T-cell (primary cell): ENCODE measurements at regions not wholly inside any gene's neighbourhood (a gene's known extent, or its start where the extent isn't known, plus 50 kb on each side); places are given as distances from the start of the nearest gene placed in this dataset.

Experiments used
- ATAC-seq, 4 experiments: fragments of 200-7000 bp in 3 of 4; fragments of 150-1000 bp in 1 of 4; cut with Tn5 transposase; replicated peaks in 1 of 4; 1 replicate in 3 of 4; 2 replicates in 1 of 4; pipeline ENCODE4 v1.10.0; 2021; ENCODE audit warnings: moderate library complexity in 3 of 4, mild to moderate bottlenecking in 2 of 4, moderate number of reproducible peaks in 1 of 4
- CTCF ChIA-PET, 2 donors: fragments of 300-600 bp; sonication (Branson Sonifier 250); formaldehyde crosslinking; loops; one replicate each; lab custom pipeline; 2022; ENCODE audit warnings: antibody characterized with exemption in 2 of 2; lab: Charles Lee
- POLR2A ChIA-PET, 2 donors: fragments of 300-600 bp; sonication (Branson Sonifier 250); formaldehyde crosslinking; loops; one replicate each; lab custom pipeline; 2022; ENCODE audit warnings: antibody characterized with exemption in 2 of 2; lab: Charles Lee
- DNase-seq, 35 experiments: peaks; one replicate each; pipeline versions ENCODE4 v3.0.0 to v3.0.0-alpha.2; 2013 to 2023
- H3K27ac ChIP-seq: one replicate; pipeline ENCODE4 v1.5.1; 2013; ENCODE audit warnings: low read length
- H3K27me3 ChIP-seq, 2 experiments: replicated peaks in 1 of 2; 1 replicate in 1 of 2; 2 replicates in 1 of 2; pipeline versions ENCODE4 v1.6.1 to v1.7.0; 2013; ENCODE audit warnings: low read length in 1 of 2, mixed read lengths in 1 of 2; ENCODE audit not compliant: control insufficient read depth in 2 of 2, insufficient read depth in 2 of 2; ENCODE audit errors: extremely low read depth in 1 of 2
- H3K36me3 ChIP-seq, 2 donors: 1 replicate in 1 of 2; 2 replicates in 1 of 2; pipeline versions ENCODE4 v1.6.1 to v1.7.0; 2013; ENCODE audit warnings: low read length in 1 of 2; ENCODE audit not compliant: control insufficient read depth in 2 of 2, insufficient read depth in 1 of 2; ENCODE audit errors: extremely low read depth in 1 of 2
- H3K4me1 ChIP-seq, 2 experiments: 1 replicate in 1 of 2; 2 replicates in 1 of 2; pipeline versions ENCODE4 v1.6.1 to v1.7.0; 2013; ENCODE audit warnings: low read length in 2 of 2, mixed read lengths in 1 of 2; ENCODE audit not compliant: insufficient read depth in 2 of 2, control insufficient read depth in 1 of 2; ENCODE audit errors: extremely low read depth in 1 of 2
- H3K4me3 ChIP-seq, 2 donors: 1 replicate in 1 of 2; 2 replicates in 1 of 2; pipeline versions ENCODE4 v1.5.1 to v1.7.0; 2013; ENCODE audit warnings: mild to moderate bottlenecking in 2 of 2, low read length in 1 of 2, moderate library complexity in 1 of 2; ENCODE audit not compliant: control insufficient read depth in 1 of 2; ENCODE audit errors: extremely low read depth in 1 of 2
- H3K9me3 ChIP-seq: 2 replicates; pipeline ENCODE4 v1.7.0; 2013
- H3K27ac Mint-ChIP-seq, 2 donors: one replicate each; pipeline ENCODE4 v1.8.0; 2020 to 2021; ENCODE audit warnings: mild to moderate bottlenecking in 2 of 2, mixed read lengths in 2 of 2
- H3K27me3 Mint-ChIP-seq, 2 donors: one replicate each; pipeline ENCODE4 v1.8.0; 2021 to 2022; ENCODE audit warnings: mixed read lengths in 2 of 2
- H3K36me3 Mint-ChIP-seq: one replicate; pipeline ENCODE4 v1.8.0; 2021; ENCODE audit warnings: mixed read lengths
- H3K4me1 Mint-ChIP-seq, 3 donors: one replicate each; pipeline ENCODE4 v1.8.0; 2020 to 2022; ENCODE audit warnings: mixed read lengths in 3 of 3, mild to moderate bottlenecking in 1 of 3
- H3K4me3 Mint-ChIP-seq, 3 donors: one replicate each; pipeline ENCODE4 v1.8.0; 2020 to 2022; ENCODE audit warnings: mild to moderate bottlenecking in 3 of 3, mixed read lengths in 3 of 3, moderate library complexity in 3 of 3
- H3K9me3 Mint-ChIP-seq, 3 donors: one replicate each; pipeline ENCODE4 v1.8.0; 2020 to 2022; ENCODE audit warnings: mixed read lengths in 3 of 3
- WGBS: methylation state at CpG from one replicate; pipeline ENCODE4 v1.1.5; 2013; ENCODE audit warnings: missing lambda C conversion rate; ENCODE audit not compliant: insufficient coverage; 5-methylcytosine and 5-hydroxymethylcytosine counted together

DNA sequence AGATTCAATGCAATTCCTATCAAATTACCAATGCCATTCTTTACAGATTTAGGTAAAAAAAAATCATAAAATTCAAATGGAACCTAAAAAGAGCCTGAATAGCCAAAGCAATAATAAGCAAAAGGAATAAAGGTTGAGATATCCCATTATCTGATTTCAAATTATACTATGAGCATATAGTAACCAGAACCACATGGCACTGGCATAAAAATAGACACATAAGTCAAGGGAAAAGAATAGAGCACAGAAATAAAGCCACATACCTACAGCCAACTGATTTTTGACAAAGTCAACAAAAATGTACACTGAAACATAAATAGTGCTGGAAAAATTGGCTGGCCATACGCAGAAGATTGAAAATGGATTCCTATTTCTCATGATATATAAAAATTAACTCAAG is 853.7 kb downstream of the FAT4 start:
- CTCF ChIA-PET = no interaction called here

DNA sequence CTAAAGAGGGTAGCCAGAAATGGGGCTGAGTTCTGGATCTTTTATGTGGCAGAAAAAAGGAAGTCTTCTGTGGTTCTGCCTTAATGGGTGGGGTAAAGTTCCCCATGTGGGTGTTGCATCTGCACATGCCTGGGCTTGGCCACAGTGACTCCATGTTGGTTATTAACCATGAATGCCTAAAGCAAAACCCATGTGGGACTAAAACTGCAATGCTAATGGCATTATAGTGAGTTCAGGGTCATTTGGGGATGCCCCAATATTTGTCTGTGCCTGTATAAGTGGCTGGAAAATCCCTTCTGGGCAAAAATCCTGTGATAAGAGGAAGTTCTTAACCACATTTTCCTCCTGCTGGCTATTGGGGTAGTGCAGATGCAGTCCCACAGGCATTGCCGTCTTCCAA is 857.4 kb downstream of the FAT4 start:
- no peak for DNase-seq
- no peak overlapping the region for H3K27ac Mint-ChIP-seq
- H3K27me3 Mint-ChIP-seq = no peaks in the 10 kb centered on the region
- no peaks in the 10 kb centered on the region for H3K4me1 ChIP-seq
- no peaks in the 10 kb centered on the region for H3K36me3 Mint-ChIP-seq
- H3K9me3 ChIP-seq = no peaks in the 10 kb centered on the region
- H3K27ac ChIP-seq = no peak overlapping the region
- no peak for ATAC-seq
- POLR2A ChIA-PET = no interaction called here
- H3K4me3 Mint-ChIP-seq = no peak overlapping the region
- CTCF ChIA-PET = no interaction called here
- H3K4me3 ChIP-seq = no peak overlapping the region
- no peaks in the 10 kb centered on the region for H3K27me3 ChIP-seq
- H3K4me1 Mint-ChIP-seq = no peaks in the 10 kb centered on the region
- WGBS = no CpG with 5 or more reads among the region's 1 CpG
- no peaks in the 10 kb centered on the region for H3K36me3 ChIP-seq
- H3K9me3 Mint-ChIP-seq = peaks cover 5 to 19% (median 8%) of the 10 kb centered on the region in 3 donors

More for the DNA sequence above, 853.7 kb downstream of the FAT4 start:
- H3K27ac ChIP-seq = no peak overlapping the region
- H3K36me3 ChIP-seq = no peaks in the 10 kb centered on the region
- H3K27me3 Mint-ChIP-seq = no peaks in the 10 kb centered on the region
- POLR2A ChIA-PET = no interaction called here
- H3K9me3 Mint-ChIP-seq = peaks cover 0 to 17% (median 5%) of the 10 kb centered on the region in 3 donors
- H3K36me3 Mint-ChIP-seq = no peaks in the 10 kb centered on the region
- no peaks in the 10 kb centered on the region for H3K4me1 Mint-ChIP-seq
- H3K4me3 Mint-ChIP-seq = no peak overlapping the region
- ATAC-seq = no peak
- H3K4me1 ChIP-seq = no peaks in the 10 kb centered on the region
- no peak for DNase-seq
- no peak overlapping the region for H3K27ac Mint-ChIP-seq
- no peaks in the 10 kb centered on the region for H3K27me3 ChIP-seq
- H3K9me3 ChIP-seq = no peaks in the 10 kb centered on the region
- no peak overlapping the region for H3K4me3 ChIP-seq
- WGBS = no CpG with 5 or more reads among the region's 1 CpG

DNA sequence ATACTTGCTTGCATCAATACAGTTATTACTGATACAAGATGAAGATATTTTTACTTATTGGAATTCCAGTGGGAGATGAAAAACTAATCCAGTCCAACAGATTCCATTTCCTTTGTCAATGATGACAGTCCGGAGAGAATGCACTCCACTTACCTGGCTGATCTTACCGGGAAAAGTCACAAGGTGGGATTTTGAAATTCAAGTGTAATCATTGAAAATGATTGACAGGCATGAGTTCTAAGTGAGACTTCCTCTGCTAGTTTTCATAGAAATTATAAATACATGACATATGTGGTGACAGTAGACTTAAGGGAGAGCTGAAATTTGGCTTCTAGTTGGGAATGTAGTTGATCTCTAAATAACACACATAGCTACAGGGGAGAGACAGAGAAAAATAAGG is 859.9 kb downstream of the FAT4 start:
- ChIA-PET POLR2A (no interaction called here), CTCF (no interaction called here)
- no peaks in the 10 kb centered on the region for H3K36me3 Mint-ChIP-seq
- no peaks in the 10 kb centered on the region for H3K4me1 Mint-ChIP-seq
- no peaks in the 10 kb centered on the region for H3K27me3 ChIP-seq
- H3K9me3 ChIP-seq = no peaks in the 10 kb centered on the region
- H3K4me3 ChIP-seq = no peak overlapping the region
- ATAC-seq (no peak), DNase-seq (no peak)
- H3K4me3 Mint-ChIP-seq = no peak overlapping the region
- H3K27ac ChIP-seq = no peak overlapping the region
- no peaks in the 10 kb centered on the region for H3K4me1 ChIP-seq
- H3K9me3 Mint-ChIP-seq = peaks cover 3 to 15% (median 11%) of the 10 kb centered on the region in 3 donors
- H3K27ac Mint-ChIP-seq = no peak overlapping the region
- H3K27me3 Mint-ChIP-seq = no peaks in the 10 kb centered on the region
- no peaks in the 10 kb centered on the region for H3K36me3 ChIP-seq
- WGBS = no CpG with 5 or more reads among the region's 2 CpGs

DNA sequence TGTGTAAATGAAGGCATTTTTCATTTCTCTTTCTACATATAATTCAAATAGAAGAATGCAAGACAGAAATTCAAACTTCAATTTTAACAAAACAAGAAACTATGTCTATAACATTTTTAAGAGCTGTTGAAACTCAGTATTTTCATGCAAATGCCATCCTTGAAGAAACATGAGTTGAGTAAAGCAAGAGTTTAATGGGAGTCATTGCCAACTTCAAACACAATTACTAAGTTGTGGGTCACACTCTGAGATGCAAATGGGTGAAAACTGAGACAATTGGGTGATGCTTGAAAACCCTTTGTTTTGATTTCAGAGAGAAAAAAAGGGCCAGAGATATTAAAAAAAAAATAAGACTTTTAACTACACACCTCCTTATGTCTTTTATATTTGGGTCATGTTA is 865.9 kb downstream of the FAT4 start:
- Mint-ChIP-seq H3K4me1 (no peaks in the 10 kb centered on the region), H3K27me3 (no peaks in the 10 kb centered on the region), H3K9me3 (peaks cover 11 to 13% (median 13%) of the 10 kb centered on the region in 3 donors), H3K27ac (no peak overlapping the region), H3K4me3 (no peak overlapping the region), H3K36me3 (no peaks in the 10 kb centered on the region)
- Histone ChIP-seq H3K4me3 (no peak overlapping the region), H3K9me3 (no peaks in the 10 kb centered on the region), H3K27ac (no peak overlapping the region), H3K36me3 (no peaks in the 10 kb centered on the region), H3K27me3 (no peaks in the 10 kb centered on the region), H3K4me1 (no peaks in the 10 kb centered on the region)
- no peak for ATAC-seq
- CTCF ChIA-PET = no interaction called here
- no peak for DNase-seq
- POLR2A ChIA-PET = no interaction called here

DNA sequence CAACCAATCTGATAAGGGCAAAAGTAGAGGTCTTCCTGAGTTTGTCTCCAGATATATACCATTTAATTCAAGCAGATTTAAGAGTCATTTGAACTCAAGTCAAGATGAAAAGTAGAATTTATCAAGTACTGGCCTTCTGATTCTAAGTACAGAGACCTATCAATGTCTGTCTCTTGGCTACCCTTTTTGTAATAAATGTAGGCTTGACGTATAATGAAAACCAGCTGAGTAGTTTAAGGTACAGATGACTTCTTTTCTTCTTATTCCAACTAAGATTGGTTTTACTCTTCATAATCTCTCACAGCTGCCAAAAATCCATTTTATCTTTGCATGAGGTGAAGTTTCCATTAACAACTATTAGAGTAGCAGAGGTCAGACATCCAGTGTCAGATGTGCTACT is 867.6 kb downstream of the FAT4 start:
- peaks cover 6 to 15% (median 6%) of the 10 kb centered on the region in 3 donors for H3K9me3 Mint-ChIP-seq
- H3K27me3 Mint-ChIP-seq = no peaks in the 10 kb centered on the region
- H3K27ac Mint-ChIP-seq = no peak overlapping the region
- no peak for ATAC-seq
- no peaks in the 10 kb centered on the region for H3K36me3 ChIP-seq
- H3K9me3 ChIP-seq = no peaks in the 10 kb centered on the region
- no peak overlapping the region for H3K4me3 ChIP-seq
- H3K27me3 ChIP-seq = no peaks in the 10 kb centered on the region
- H3K4me1 Mint-ChIP-seq = no peaks in the 10 kb centered on the region
- H3K27ac ChIP-seq = no peak overlapping the region
- no peaks in the 10 kb centered on the region for H3K36me3 Mint-ChIP-seq
- H3K4me1 ChIP-seq = no peaks in the 10 kb centered on the region
- WGBS = no CpG with 5 or more reads among the region's 1 CpG
- no peak overlapping the region for H3K4me3 Mint-ChIP-seq
- CTCF ChIA-PET = no interaction called here
- POLR2A ChIA-PET = no interaction called here
- no peak for DNase-seq

DNA sequence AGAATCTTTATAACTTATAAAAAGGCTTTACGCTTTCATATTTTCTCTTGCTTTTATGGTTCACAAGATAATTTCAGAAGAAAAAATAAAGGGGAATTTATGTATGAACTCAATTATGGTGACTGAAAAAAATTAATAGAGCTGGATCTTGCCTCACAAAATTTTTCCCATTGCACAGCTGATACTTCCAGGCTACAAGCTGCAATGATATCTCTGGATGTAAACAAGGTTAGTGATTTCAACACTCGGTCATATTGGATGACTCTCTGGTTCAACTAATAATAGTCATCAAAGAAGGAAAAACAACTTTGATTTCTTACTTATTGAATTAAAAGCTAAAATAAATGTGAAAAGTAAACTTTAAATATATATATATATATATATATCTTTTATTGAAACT is 868.0 kb downstream of the FAT4 start:
- ATAC-seq = no peak
- Mint-ChIP-seq H3K36me3 (no peaks in the 10 kb centered on the region), H3K27me3 (no peaks in the 10 kb centered on the region), H3K27ac (no peak overlapping the region), H3K9me3 (peaks cover 5 to 15% (median 6%) of the 10 kb centered on the region in 3 donors), H3K4me1 (no peaks in the 10 kb centered on the region), H3K4me3 (no peak overlapping the region)
- Histone ChIP-seq H3K4me3 (no peak overlapping the region), H3K27ac (no peak overlapping the region), H3K27me3 (no peaks in the 10 kb centered on the region), H3K9me3 (no peaks in the 10 kb centered on the region), H3K36me3 (no peaks in the 10 kb centered on the region), H3K4me1 (no peaks in the 10 kb centered on the region)
- ChIA-PET CTCF (no interaction called here), POLR2A (no interaction called here)
- no peak for DNase-seq
- no CpG with 5 or more reads among the region's 2 CpGs for WGBS

DNA sequence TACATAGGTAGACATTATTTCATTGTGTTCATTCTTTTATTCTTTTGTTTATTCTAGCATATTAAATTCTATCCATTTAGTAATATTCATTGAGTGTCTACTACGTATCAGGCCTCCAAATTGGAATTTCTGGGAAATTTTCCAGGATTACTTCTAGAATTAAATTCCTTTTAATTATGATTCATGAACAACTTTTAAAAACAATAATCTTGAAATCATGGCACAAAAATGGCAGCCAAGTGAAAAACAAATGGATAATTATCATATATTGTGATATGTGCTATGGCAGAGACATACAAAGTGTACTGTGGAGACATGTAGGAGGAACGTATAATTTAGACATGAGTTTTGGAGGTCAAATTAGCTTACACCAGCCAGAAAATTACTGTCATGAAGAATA is 868.5 kb downstream of the FAT4 start:
- H3K9me3 ChIP-seq = no peaks in the 10 kb centered on the region
- ATAC-seq (no peak), DNase-seq (no peak)
- H3K4me1 ChIP-seq = no peaks in the 10 kb centered on the region
- Mint-ChIP-seq H3K36me3 (no peaks in the 10 kb centered on the region), H3K27me3 (no peaks in the 10 kb centered on the region), H3K27ac (no peak overlapping the region), H3K4me3 (no peak overlapping the region), H3K9me3 (peaks cover 5 to 15% (median 6%) of the 10 kb centered on the region in 3 donors), H3K4me1 (no peaks in the 10 kb centered on the region)
- CTCF ChIA-PET = no interaction called here
- no peak overlapping the region for H3K4me3 ChIP-seq
- no CpG with 5 or more reads among the region's 2 CpGs for WGBS
- POLR2A ChIA-PET = no interaction called here
- no peak overlapping the region for H3K27ac ChIP-seq
- no peaks in the 10 kb centered on the region for H3K36me3 ChIP-seq
- no peaks in the 10 kb centered on the region for H3K27me3 ChIP-seq
